ENCODE measurements at regions not wholly inside any gene's neighbourhood (a gene's known extent, or its start where the extent isn't known, plus 50 kb on each side); places are given as distances from the start of the nearest gene placed in this dataset.

DNA sequence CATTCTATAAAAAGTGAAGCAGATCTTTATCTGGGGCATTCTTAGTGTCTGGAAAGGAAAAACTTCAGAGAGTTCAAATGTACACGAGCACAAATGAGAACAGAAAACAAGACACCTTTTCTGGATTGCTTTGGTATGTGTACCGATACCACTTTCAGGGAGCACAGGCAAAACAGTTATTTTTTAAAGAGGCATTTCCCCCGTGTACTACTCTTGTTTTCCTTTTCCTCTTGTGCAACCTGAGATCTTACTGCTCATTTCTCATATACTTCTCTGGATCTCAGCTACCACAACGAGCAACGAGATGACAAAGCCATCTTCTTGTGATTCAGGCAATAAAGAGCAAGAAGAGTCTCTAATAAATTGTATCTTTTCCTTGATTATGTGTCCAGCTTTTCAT is 463.6 kb downstream of the SHQ1 start:
- TF ChIP-seq, protein P1, sequence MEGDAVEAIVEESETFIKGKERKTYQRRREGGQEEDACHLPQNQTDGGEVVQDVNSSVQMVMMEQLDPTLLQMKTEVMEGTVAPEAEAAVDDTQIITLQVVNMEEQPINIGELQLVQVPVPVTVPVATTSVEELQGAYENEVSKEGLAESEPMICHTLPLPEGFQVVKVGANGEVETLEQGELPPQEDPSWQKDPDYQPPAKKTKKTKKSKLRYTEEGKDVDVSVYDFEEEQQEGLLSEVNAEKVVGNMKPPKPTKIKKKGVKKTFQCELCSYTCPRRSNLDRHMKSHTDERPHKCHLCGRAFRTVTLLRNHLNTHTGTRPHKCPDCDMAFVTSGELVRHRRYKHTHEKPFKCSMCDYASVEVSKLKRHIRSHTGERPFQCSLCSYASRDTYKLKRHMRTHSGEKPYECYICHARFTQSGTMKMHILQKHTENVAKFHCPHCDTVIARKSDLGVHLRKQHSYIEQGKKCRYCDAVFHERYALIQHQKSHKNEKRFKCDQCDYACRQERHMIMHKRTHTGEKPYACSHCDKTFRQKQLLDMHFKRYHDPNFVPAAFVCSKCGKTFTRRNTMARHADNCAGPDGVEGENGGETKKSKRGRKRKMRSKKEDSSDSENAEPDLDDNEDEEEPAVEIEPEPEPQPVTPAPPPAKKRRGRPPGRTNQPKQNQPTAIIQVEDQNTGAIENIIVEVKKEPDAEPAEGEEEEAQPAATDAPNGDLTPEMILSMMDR (IDR thresholded peaks at IDR 0.05): no peak
- TF ChIP-seq TCF7L2 (IDR thresholded peaks at IDR 0.05; ENCODE audit: low read depth, low read length): no peak
- TF ChIP-seq POLR2AphosphoS5 (IDR thresholded peaks at IDR 0.05; ENCODE audit: low read depth, low read length): no peak
- TF ChIP-seq, protein P2, sequence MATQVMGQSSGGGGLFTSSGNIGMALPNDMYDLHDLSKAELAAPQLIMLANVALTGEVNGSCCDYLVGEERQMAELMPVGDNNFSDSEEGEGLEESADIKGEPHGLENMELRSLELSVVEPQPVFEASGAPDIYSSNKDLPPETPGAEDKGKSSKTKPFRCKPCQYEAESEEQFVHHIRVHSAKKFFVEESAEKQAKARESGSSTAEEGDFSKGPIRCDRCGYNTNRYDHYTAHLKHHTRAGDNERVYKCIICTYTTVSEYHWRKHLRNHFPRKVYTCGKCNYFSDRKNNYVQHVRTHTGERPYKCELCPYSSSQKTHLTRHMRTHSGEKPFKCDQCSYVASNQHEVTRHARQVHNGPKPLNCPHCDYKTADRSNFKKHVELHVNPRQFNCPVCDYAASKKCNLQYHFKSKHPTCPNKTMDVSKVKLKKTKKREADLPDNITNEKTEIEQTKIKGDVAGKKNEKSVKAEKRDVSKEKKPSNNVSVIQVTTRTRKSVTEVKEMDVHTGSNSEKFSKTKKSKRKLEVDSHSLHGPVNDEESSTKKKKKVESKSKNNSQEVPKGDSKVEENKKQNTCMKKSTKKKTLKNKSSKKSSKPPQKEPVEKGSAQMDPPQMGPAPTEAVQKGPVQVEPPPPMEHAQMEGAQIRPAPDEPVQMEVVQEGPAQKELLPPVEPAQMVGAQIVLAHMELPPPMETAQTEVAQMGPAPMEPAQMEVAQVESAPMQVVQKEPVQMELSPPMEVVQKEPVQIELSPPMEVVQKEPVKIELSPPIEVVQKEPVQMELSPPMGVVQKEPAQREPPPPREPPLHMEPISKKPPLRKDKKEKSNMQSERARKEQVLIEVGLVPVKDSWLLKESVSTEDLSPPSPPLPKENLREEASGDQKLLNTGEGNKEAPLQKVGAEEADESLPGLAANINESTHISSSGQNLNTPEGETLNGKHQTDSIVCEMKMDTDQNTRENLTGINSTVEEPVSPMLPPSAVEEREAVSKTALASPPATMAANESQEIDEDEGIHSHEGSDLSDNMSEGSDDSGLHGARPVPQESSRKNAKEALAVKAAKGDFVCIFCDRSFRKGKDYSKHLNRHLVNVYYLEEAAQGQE (IDR thresholded peaks at IDR 0.05; ENCODE audit: insufficient read depth in 1 of 2, low read depth in 2 of 2, low read length in 1 of 2): no peak
